GM13976 (cell line): ENCODE measurements at regions not wholly inside any gene's neighbourhood (a gene's known extent, or its start where the extent isn't known, plus 50 kb on each side); places are given as distances from the start of the nearest gene placed in this dataset.

ENCODE experiments used
- DNase-seq: peaks from one replicate; pipeline ENCODE4 v3.0.0; 2012; ENCODE audit warnings: low spot score
- in situ Hi-C: fragments of 300-500 bp; cut with MboI; formaldehyde crosslinking; loops from one replicate; pipeline ENCODE4 v1.12.0; 2022; ENCODE audit warnings: low sequenced_read_pairs, mixed read lengths, inconsistent platforms; ENCODE audit not compliant: unreplicated experiment
- TF ChIP-seq, protein P1 (sequence below): IDR thresholded peaks from 2 replicates; pipeline ENCODE4 v1.5.1; 2012; ENCODE audit warnings: borderline replicate concordance, mild to moderate bottlenecking; ENCODE audit not compliant: insufficient read depth; ENCODE audit errors: extremely low read depth, missing control alignments, control extremely low read depth

DNA sequence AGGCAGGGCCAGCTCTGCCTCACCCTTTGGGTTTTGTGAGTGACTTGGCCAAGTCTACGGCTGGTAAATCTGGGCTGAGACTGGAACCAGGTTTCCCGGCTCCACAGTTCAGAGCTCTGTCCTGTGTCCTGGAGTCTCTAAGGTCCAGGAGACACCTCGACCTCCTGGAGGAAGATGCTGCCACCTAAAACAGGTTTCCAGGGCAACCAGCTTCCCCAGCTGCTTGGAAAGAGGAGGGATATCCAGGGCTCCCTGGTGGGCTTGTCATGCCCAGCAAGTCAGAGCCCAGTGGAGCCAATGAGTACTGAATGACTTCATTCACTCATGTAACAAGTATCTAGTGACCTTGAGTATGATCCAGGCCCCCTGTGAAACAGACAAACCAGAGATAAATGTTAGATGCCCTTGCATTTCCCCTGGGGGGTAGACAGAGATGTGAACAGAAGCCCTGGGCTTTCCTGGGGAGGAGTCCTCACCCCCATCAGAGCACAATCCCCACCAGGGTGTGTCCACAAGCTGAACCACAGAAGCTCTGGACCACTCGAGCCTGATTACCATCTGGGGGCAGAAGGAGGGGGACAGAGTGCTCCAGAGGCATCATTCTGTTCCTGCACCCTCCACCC, 181.2 kb upstream of the RAB4A start:
- in situ Hi-C loops = no loop called here
- no peak for DNase-seq
- TF ChIP-seq, protein P1, sequence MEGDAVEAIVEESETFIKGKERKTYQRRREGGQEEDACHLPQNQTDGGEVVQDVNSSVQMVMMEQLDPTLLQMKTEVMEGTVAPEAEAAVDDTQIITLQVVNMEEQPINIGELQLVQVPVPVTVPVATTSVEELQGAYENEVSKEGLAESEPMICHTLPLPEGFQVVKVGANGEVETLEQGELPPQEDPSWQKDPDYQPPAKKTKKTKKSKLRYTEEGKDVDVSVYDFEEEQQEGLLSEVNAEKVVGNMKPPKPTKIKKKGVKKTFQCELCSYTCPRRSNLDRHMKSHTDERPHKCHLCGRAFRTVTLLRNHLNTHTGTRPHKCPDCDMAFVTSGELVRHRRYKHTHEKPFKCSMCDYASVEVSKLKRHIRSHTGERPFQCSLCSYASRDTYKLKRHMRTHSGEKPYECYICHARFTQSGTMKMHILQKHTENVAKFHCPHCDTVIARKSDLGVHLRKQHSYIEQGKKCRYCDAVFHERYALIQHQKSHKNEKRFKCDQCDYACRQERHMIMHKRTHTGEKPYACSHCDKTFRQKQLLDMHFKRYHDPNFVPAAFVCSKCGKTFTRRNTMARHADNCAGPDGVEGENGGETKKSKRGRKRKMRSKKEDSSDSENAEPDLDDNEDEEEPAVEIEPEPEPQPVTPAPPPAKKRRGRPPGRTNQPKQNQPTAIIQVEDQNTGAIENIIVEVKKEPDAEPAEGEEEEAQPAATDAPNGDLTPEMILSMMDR = no peak

DNA sequence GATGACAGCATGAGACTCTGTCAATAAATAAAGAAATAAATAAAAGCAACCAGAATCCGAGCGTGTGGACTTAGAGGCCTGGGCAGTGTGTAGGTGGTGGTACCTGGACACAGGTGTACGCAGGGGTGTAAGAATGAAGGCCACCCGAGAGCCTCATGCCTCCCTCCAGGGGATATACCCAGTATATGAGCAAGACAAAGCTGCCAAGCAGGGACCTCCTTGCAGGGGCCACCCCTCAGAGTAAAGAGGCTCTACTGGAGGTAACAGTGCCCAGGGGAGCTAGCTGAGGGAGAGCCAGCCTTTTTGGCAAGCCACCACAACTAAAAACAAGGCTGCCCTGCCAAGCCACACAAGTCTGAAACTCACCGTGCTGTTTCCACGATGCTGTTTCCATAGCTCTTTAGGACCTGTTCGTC, 179.2 kb upstream of the RAB4A start:
- in situ Hi-C loops = no loop called here
- no peak for DNase-seq
- TF ChIP-seq, protein P1 = no peak

DNA sequence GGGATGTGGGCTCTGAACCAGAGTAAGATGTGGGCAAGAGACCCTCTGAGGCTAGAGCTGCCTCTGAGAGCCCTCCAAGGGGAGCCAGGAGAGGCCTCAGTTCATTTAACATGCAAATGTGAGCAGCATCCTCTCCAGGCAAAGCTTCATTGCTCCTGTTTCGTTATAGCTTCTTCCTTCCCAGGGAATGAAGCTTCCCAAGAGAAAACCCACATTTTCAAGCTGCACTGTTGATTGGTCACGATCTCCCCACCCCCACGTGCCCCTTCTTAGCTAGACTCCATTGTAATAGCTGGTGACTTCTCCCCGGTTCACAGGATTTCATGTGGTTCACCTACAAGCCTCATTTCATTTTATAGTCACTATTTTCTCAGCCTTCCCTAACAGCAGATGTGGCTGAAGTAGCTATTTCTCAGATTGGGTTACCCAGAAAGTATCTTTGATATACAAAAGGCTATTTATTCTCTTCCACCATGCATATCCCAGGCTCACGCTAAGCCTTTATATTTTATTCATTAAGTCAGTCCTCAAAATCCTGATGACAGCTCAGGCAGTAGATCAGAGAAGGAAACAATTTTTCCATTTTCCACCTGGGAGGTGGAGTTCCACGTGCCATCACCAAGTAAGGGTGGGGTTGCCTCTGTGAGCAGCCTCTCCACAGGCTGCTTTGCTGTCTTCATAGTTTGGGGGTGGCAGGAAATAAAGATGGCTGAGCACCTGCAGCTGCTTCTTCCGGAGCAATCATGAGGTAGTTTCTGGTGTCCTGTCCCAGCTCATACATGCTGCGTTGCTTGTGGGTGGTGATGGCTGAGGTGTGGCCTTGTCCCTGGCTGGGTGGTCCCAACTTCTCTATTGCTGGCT, 178.3 kb upstream of the RAB4A start:
- no peak for DNase-seq
- TF ChIP-seq, protein P1 = no peak
- in situ Hi-C loops = no loop called here

DNA sequence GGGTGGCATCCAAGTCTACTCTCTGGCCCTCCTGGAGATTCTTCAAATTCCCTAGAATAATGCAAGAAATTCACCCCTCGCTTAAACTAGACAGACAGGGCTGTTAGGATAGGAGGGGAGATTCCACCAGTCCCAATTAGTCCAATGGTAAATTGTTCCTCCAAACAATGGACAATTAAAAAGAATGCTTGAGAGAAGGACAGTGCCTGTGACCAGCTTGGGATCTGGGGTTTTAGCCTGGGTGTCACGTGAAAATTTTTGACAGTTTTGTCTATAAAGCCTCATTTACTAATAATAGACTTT, 177.7 kb upstream of the RAB4A start:
- no peak for DNase-seq
- in situ Hi-C loops = no loop called here
- TF ChIP-seq, protein P1 = no peak

DNA sequence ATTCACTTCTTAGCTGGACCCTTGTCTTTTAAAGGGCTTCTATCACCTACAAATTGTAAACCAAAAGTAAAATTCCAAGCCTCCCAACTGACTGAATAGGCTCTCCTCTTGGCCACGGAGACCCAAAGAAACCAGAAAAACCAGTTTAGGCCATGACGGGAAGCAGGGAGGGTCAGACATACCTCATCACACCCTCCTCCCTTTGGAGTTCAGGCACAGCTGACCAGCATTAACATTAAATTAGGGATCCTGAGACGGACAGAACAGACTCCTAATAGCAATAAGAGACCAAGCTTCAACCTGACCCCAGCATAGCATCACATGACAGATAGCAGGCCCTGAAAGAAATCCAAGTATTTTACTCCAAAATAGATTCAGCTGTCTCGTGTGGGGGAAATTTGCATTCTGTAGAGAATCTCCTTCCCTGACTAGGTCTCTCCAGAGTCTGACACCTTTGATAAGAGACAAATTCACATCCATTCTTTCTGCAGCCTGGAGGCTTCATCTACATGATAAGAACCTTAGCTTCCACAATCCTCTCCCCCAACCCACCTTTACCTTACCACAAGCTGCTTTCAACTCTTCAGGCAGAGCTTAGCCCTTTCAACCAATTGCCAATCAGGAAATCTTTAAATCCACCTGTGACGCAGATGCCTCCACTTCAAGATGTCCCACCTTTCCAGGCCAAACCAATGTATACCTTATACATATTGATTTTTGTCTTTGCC, 177.1 kb upstream of the RAB4A start:
- DNase-seq = no peak
- TF ChIP-seq, protein P1 = no peak
- in situ Hi-C loops = no loop called here

DNA sequence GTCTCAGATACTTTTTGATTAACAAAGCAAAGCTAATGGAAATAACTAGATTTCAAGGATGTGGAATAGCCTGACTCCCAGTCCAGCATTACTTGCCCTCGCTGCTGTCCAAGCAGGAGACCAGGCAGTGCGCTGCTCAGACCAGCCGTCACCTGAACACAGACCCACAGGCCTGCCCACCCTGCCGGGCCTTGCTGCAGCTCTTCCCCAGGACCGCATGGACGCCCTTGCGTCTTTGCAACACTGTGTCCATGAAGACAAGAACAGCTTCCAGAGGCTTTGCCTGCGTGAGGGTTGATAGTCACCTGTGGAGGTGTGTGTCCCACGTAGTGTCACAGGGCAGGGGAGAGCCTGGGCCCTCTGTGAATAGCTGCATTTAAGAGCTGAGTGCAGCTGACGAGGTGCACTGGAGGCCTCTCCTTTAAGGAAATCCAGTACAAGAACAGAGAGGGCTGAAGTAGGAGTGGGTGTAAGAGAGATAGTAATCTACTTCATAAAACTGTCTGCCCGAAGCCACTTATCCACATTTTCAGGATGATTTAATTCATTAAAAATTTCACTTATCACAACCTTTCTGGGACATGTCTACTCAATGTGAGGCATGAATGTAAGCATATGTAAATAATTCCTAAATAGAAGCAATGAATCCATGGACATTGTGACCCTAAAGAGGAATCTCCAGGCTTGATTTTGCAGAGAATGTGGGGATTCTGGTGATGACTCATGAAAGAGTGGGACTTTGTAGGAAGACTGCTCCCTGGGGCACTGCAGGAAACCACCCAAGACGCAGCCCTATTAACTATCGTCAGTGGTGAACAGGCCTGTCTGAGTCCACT, 176.2 kb upstream of the RAB4A start:
- TF ChIP-seq, protein P1 = no peak
- DNase-seq = no peak
- in situ Hi-C loops = no loop called here
